ENCODE measurements at regions not wholly inside any gene's neighbourhood (a gene's known extent, or its start where the extent isn't known, plus 50 kb on each side); places are given as distances from the start of the nearest gene placed in this dataset.

DNA sequence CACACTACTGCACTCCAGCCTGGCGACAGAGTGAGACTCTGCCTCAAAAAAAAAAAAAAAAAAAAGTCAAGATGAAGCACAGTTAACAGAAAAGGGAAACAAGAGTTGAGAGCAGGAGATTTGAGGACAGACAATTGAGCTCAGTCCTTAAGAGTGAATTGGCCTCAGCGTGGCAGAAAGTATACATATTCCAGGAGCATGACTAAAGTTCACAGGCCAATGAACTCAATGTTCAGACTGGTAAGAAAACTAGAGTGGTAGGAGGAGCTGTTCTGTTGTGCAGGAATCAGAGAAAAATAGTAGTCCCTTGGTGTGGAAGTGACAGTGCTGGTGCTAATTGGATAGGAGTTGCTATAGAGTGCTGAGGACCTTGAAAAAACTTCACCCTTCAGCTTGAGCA, 60.0 kb downstream of the NRN1 start:
- no peak for DNase-seq

DNA sequence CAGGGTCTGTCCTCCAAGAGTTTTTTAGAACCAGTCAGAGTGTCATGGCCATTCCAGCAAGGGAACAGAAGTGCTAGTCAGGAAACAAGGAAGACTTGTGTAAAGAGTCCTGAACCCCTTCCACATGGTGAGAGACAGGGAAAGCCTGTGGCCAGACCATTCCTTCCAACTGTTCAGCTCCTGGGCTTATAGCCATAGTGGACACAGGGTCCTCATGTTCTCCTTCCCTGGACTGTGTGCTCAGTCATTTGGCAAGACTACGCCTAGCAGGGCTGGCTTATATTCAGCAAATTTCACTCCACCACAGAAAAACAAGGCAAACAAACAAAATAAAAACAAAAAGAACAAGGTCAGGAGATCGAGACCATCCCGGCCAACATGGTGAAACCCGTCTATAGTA, 60.5 kb downstream of the NRN1 start:
- DNase-seq, result no peak

DNA sequence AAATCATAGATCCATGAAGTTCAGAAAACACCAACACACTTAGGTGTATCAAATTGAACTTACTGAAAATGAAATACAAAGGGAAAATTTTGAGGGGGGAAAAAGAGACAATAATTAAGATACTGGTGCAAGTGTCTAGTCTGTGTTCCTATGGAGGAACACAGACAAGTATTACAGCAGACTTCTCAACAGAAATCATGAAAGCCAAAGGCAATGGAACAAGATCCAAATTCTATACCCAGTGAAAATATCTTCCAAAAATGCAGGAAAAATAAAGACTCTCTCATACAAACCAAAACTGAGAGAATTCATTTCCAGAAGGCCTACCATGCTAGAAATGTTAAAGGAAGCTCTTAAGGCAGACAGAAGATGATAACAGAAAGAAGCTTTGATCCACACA, 63.1 kb downstream of the NRN1 start:
- no peak for DNase-seq

DNA sequence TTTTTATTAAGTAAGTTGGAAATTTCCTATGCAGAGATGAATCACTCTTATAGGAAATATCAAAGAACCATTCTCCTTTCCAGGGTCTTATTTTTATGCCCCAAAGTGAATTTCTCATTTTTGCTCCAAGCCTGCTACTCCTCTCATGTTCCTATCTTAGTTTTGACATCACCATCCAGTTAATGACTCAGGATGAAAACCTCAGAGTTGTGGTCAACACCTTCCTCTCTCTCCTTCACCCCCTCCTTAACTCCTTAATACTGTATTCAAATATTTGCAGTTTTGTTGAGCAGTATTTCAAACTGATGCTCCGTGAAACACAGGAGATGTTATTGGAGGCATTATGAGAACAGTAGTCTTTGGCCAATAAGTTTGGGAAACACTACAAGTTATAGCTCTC, 64.1 kb downstream of the NRN1 start:
- DNase-seq, result no peak

DNA sequence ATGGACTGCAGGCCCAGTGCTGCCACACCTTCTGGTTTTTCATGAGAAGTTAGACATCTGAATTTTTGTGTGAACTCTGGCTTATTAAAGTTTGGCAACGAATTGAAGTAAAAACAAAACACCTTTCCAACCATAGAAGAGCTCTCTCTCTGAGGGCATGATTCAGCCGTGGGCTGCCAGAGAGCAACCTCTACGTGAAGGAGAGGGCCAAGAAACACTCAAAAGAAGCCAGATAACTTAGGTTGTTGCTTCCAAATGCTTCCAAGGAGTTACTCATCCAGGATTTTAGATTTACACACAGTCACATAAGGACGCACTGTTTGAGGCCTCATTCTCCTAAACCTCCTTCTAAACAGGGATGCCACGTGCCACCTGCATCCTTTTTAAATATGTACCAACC, 65.5 kb downstream of the NRN1 start:
- no peak for DNase-seq

DNA sequence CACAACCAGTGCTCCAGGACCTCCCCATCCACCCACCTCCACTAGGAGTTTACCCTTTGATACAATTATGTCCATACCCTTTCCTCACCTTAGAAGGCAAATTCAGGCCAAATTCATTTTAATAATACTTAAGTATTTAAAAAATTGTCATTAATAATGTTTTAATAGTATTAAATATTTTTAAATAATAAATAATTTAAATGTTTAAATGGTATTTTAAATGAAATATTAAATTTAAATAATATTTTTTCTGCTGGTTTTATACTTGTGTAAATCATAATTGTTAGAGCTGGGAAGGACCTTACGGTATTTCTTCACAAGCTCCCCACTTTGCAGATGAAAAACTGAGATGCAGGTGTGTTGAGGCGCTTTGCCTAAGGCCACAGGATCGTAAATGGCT, 67.8 kb downstream of the NRN1 start:
- DNase-seq, result no peak

DNA sequence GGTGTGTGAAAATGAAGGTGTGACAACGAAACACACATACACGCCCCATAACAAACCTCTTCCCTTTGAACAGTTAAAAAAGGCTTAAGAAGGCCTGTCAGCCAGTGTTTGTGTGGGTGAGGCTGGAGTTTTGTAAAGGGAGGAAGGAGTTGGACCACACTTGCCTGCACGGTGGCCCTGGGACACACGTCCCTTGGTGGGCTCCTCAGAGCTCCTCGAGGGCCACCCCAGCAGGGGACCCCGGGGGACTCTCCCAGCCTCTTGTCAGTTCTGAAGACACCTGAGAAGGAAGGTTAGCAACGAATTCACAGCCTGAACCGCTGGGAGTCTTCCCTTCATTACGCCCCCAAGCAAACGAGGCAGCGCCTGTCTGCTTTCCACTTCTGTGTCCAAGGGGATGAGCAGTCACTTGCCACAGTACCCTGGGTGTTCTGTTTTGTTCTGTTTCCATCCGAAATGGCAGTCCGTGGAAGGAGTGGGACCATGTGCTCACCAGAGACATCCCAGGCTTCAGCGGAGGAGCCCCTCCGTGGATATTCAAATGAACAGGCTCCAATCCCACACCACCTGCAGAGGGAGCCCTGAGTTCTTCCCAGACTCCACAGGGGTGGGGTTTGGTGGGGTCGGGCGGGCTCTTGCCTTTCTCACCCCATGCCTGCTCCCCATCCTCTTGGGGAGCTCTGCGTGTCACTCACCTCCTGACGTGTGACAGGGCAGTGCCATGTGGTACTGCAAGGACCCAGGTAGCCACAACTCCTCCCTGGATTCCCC, 68.6 kb downstream of the NRN1 start:
- DNase-seq, result no peak

DNA sequence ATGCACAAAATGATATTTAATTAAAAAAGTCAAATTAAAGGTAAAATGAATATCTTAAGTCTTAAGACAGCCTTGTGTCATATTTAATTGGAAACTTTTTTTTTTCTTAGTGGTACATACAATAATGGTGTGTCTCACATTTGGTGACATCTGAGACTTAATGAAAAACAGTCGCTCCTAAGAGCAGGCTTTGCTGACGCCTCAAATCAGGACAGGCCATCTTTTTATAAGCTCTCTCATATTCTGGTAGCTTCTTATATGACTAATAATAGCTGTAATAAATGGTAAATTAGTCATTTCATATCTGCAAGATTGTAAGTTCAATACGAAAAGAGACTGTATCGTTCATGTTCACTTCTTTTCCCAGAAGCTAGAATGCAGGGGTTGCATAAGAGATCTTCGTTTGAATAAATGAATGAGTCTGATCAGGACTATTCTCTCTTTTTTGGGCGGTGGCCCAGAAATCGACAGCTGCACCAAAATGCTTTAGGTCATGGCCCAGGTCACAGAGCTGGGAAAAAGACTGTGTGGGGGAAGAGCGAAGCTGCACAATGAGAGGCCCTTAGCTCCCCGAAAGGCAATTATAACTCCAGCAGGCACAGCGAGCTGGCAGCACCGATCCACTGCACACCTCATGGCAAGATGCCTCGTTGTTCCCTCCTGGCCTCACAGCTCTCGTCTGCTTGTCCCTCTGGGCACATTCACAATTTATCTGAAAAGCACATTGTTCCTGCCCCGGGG, 69.4 kb downstream of the NRN1 start:
- no peak for DNase-seq

DNA sequence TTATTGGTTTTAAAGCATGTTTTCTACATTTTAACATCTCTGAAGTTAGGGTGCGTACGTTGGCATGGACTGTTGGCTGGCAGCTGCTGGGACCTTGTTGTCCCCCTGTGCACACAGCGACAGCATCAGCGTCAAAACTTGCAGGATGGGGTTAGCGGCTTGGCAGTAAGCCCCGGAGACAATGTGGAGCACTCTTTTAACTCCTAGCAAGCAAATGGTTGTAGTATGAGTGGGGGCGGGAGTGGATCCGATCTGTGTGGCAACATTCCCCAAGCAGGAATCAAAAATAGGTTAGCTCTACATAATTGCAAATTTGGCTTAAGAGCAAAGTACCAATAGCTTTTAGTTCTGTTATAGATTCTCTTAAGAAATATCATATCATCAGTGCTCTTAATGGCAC, 70.1 kb downstream of the NRN1 start:
- no peak for DNase-seq

DNA sequence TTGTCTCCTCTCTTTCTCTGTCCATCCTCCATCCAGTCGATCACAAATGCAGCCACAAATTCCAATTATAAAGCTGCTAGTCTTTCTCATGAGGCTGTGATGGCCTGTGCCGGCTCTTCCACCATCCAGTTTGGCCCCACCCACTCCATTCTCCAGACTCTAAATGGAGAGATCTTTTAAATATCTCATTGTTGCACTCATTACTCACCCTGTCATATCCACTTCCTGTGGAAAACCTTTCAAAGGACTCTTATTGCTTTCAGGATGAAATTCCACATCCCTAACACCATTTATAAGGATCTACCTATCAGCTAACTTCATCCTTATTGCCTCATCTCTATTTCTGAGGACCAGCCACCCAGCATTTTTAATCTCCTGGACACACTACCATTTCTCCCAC, 70.6 kb downstream of the NRN1 start:
- DNase-seq, result no peak

DNA sequence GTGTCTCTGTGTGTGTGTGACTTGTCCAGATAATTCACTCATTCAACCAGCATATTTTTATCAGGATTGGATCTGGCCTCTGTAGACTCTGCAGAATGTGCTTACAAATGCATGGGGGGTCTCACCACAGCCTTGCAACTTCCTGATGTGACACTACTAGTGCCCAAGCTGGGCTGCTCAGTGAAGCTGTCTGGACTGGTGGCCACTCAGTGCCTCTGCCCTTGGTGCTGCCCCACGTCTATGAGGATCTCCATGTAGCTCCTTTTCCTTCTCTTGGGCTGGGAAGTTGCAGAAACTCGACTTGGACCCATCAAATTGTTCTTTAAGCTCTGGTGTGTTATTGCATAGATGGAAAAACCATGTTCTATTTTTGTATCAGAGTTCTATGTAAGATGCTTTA, 75.8 kb downstream of the NRN1 start:
- DNase-seq, result no peak

DNA sequence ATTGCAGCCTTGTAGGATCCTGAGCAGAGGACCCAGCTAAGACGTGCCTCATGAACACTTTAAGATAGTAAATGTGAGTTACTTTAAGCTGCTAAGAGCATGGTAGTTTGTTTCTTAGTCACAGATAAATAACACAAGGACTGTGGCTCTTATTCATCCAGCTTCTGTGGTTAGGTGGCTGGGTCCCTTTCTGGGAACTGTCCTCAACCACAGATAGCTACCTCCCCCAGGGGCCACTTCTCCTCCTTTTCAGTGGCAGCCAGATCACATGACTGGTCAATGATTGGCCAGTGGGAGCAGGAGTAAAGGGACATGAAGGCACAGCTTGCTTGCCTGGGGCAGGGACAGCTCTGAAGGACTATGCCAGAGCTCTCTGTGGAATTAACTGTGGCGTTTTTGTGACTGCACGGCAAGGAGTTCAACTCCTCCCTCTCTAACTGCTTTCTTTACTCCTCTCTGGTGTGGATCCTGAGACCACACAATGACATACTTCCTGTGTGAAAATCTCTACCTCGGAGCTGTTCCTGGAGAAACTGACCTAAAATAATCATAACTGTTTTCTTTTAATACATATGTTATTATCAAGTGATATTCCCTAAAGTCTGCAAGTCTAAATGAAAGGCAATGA, 76.5 kb downstream of the NRN1 start:
- no peak for DNase-seq

DNA sequence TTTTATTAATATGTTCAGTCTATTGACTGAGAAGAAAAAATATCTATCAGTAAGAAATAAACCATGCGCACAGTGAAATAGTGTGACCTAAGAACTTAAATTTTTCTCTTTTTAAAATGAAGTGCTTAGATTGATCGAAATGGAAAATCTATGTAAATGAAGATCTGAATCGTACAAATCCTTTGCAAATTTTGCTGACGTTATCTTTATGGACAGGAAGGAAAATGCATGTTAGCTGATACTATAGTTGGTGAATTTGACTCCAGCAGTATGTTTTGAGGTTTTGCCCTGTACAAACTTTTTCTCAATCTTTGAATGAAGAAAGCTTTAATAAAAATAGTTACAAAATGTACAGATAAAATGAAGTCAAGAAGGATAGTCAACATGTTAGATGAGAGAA, 82.9 kb downstream of the NRN1 start:
- DNase-seq, result no peak

DNA sequence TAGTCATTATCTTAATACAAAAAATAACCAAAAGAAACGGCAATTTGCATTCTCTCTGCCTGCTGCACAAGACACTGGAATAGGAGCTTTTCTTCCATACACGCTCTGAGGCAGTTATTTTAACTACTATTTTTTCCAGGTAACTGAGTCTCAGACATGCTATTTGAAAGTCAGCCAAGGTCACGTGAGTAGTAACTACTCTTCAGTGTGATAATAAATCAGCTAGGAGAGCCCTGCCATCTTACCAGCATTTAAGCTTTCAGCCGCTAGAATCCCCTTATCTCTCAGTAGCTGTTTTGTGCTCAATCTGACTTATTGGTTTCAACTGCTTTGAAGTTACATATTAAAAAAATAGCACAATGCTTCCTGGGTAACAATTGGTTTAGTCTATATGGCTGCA, 84.5 kb downstream of the NRN1 start:
- DNase-seq, result no peak

DNA sequence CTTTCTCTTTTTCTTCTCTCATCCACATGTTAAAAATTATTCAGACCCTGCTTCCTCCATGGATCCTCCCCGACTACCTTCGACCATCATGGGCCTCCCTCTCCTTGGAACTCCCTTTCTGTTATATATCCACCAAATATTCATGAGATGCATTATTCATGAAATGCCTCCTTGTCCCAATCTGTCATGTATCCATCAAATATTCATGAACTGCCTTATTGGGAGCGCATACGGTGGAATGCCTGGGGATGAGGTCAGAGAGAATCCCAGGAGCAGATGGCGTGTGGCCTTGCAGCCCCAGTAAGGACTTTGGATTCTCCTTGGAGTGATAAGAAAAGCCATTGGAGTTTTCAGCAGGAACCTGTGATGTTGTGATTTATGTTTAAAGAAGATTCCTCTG, 97.0 kb downstream of the NRN1 start:
- DNase-seq, result no peak

DNA sequence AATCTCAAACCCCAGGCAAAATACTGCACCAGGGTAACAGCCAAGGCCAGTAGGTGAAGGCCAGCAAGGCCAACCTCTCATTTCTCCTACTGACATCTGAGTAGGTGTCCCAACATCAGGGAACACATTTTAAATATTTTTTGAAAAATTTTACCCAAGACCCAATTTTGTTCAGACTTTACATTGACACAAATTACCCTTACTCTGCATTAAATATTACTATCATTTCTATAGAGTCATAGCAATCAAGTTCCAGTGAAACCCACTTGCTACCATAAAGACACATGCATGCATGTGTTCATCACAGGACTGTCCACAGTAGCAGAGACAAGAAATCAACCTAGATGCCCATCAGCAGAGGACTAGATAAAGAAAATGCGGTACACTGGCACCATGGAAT, 99.9 kb downstream of the NRN1 start:
- no peak for DNase-seq

DNA sequence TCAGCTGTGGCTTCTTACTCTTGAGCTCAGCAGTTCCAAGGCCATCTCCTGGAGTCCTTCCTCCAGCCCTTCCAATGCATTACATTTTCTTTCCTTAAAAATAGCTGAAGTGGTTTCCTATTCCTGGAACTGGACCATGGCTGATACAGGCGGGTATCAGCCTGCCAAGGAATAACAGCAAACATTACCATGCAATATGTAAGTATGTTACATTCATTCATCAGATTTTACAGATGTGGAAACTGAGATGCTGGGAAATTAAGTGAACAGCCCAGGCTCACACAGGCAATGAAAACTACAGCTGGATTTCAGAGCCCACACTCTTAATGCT, 100.4 kb downstream of the NRN1 start:
- no peak for DNase-seq

DNA sequence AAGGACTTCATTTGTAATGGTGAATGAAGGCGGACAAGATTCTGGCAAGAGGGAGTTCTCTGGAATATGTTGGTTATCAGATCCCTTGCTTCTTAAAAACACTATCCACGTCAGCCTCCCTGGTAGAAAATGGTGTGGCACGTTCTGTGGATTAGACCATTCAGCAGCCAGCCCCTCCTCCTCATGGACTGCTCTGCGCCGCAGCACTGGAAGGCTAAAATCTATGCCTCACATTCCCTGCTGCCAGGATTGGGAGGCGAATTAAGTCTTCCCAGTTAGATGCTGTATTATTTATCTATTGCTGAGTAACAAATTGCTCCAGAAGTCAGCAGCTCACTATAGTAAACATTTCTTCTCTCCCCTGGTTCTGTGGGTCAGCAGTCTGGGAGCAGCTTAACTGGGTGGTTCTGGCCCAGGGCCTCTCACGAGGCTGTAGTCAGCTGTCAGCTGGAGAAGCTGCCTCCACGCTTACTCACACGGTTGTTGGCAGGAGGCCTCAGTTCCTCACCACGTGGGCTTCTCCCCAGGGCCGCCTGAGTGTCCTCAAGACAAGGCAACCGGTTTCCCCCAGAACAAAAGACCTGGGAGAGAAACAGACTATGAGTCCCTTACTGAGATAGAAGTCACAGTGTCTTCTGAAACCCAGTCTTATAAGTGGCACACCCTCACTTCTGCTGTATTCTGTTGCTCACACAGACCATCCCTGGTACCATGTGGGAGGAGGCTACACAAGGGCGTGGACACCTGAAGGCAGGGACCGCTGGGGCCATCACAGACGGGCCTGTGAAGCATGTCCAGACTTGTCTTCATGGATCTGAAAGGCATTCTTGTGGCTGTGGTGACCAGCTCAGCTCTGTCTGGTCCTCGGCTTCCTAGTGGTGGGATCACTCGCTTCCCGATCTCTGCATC, 101.0 kb downstream of the NRN1 start:
- DNase-seq, result no peak

DNA sequence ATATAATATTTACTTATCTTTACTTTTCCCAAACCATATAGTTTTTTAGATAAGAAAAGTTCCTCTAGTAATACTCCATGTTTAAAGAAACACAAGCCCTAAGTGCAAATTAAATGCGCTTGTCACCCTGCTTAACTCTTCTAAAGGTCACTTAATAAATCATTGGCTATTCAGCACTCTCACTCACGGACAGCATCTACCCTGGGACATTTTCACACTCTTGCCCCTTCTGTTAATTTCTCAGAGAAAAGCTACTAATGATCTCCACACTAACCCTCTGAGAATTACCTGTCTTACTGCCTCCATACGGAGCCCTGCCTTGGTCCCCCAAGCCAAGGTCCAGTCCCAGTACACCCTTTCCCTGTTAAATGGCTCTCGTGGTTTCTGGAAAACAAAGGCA, 102.2 kb downstream of the NRN1 start:
- no peak for DNase-seq

DNA sequence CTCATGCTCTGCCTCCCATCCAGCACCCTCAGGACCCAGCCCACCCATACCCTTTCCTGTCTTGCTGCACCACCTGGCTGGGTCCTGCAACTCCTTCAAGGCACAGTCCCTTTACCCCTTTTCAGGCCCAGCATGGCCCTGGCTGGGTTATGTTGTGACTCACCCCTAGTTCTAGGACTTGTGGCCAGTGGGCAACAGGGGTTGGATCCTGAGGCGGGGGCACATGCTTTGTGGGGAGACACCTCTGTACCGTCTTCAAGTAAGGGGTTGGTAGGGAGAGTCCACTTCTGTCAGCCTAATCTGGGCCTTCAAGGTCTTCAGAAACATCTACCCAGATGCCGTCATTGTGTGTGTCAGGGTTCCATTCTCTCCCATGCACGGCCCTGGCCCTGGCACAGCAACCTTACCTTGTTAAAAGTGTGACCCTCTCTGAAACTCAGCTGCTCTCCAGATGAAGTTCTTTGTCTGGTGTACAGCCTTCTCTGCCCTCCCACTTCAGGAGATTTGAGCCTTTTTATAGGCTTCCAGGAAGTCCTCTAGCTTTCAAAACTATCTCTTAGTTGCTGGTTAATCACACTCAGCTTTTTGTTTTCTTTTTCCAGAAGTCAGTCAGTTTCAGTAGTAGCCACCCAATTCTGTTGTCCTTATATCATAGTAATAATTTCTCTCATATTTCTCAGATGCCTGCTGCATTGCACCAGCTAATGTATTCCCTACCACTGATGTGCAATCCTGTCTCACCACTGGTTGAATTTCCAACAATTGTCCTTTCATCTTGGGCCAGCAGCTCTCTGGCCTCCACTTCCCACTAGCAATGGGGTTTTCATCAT, 107.3 kb downstream of the NRN1 start:
- no peak for DNase-seq

DNA sequence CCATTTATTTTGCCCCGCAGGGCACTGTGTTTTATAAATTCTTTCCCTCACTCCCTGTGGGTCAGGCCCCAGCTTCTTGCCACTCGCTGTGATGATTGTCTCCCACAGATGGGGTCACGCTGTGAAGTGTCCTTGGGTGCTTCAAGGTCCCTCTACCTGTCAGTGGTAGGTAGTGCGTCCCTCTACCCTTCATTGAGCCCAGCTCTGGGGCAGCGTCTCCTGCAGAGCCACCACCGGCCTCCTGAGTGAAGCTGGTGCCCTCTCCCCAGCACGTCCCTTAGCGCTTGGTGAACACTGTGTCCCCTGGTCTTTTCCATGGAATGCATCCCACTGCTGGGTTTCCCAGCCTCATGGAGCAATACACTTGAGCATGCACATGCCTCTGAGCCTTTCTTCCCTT, 108.2 kb downstream of the NRN1 start:
- DNase-seq, result no peak

DNA sequence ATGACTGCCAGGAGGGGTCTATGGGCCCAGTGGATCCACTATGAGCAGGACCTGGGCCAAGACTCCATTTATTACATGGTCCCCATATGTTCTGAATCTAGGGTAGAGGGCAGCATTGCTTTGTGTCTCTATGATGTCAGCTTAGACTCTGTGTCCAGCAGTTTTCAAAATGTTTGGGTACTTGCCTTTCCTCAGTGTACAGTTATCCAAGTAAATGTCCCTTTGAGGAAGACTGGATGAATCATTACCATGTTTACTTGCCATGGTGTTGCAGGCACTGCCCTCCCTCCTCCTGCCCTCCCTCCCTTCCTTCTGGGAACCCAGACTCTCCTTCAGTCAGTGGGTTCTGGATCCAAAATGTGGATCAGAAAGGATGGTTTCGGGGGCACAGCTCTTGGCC, 108.6 kb downstream of the NRN1 start:
- DNase-seq, result no peak

All from NCI-H69 (cell line).